GM12892 (cell line): ENCODE measurements at regions not wholly inside any gene's neighbourhood (a gene's known extent, or its start where the extent isn't known, plus 50 kb on each side); places are given as distances from the start of the nearest gene placed in this dataset.

Experiments used
- POLR2A ChIP-seq: IDR thresholded peaks from 2 replicates; pipeline ENCODE4 v1.6.1; 2011; ENCODE audit warnings: low read depth, low read length, control low read depth
- POLR2AphosphoS5 ChIP-seq: IDR thresholded peaks from 2 replicates; pipeline ENCODE4 v1.6.1; 2011; ENCODE audit warnings: low read depth, low read length, control low read depth
- TAF1 ChIP-seq: IDR thresholded peaks from 2 replicates; pipeline ENCODE4 v1.6.1; 2011; ENCODE audit warnings: low read depth, mild to moderate bottlenecking, control low read depth, low read length, borderline replicate concordance

- TF ChIP-seq POLR2A (no peak), POLR2AphosphoS5 (no peak), TAF1 (no peak)
Measured at GRCh38 chr3:102178817-102179216, 256.0 kb upstream of the ZPLD1 start.
